ENCODE measurements at regions not wholly inside any gene's neighbourhood (a gene's known extent, or its start where the extent isn't known, plus 50 kb on each side); places are given as distances from the start of the nearest gene placed in this dataset.

DNA sequence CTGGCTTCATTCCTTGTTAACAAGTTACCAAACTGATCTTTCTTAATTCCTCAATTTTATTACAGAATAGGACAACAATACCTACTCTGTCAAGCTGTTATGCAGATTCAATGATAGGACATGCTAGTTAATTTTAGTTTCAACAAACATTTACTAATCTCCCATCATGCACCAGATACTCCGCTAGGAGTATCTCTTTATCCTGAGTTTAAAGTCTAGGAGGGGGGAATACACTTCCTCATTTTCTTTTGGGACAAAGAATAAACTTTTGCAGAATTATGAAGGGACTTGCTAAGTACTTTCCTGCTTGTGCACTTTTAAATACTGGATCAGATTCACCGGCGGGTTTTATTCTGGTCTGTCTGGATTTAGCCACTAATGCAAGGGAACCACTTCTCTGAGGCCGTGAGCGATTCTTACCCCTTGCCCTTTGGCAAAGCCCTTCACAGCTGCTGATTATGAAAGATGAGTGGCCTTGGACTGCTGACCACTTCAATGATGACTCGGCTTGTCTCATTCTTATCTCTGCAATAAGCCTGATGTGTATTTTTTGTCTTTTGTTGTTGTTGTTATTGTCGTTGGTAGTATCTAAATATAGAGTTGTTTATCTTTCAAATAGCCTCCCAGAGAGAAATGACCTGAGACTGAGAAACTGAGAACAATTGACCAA lies 73.9 kb downstream of the RMI1 start:
- Histone ChIP-seq H2AFZ (ENCODE audit: low read depth, low read length) (no peak overlapping the region), H3K4me1 (ENCODE audit: control insufficient read depth, extremely low read depth, insufficient read depth, low read length) (no peaks in the 10 kb centered on the region), H3K9me1 (replicated peaks; ENCODE audit: control insufficient read depth, extremely low read depth, insufficient read depth, low read length) (no peaks in the 10 kb centered on the region), H3K4me3 (replicated peaks in 1 of 3; ENCODE audit: insufficient read depth in 1 of 3, low read depth in 1 of 3, low read length in 3 of 3) (no peak overlapping the region), H3K9me3 (replicated peaks; ENCODE audit: control insufficient read depth, insufficient read depth, low read length) (no peaks in the 10 kb centered on the region), H3K27ac (ENCODE audit: insufficient read depth, low read depth, low read length) (no peak overlapping the region), H3K27me3 (ENCODE audit: control insufficient read depth in 2 of 2, insufficient read depth in 2 of 2, low read length in 2 of 2) (peaks cover 0 to 2% of the 10 kb centered on the region in 2 experiments), H3K4me2 (ENCODE audit: insufficient read depth, low read length) (no peak overlapping the region), H3K9ac (replicated peaks; ENCODE audit: extremely low read depth, insufficient read depth, low read length) (no peak overlapping the region), H3K79me2 (ENCODE audit: control insufficient read depth, insufficient read depth, low read length) (no peaks in the 10 kb centered on the region), H4K20me1 (replicated peaks; ENCODE audit: control insufficient read depth, extremely low read depth, insufficient read depth, low read length) (no peaks in the 10 kb centered on the region), H3K36me3 (ENCODE audit: control insufficient read depth in 2 of 2, extremely low read depth in 1 of 2, insufficient read depth in 2 of 2, low read length in 2 of 2) (no peaks in the 10 kb centered on the region)
- ChIA-PET POLR2A (no interaction called here), CTCF (no interaction called here)
- FAIRE-seq = no peak
- intact Hi-C loops (cut with micrococcal nuclease) (no loop called here), dilution Hi-C loops (cut with MboI; ENCODE audit: extremely low pct_ligation_motif_present, low sequenced_read_pairs) (no loop called here)
- TF ChIP-seq FOS (IDR thresholded peaks at IDR 0.05; ENCODE audit: borderline replicate concordance, insufficient read depth, low read length) (no peak), EZH2 (IDR thresholded peaks at IDR 0.05; ENCODE audit: borderline replicate concordance, low read depth, low read length, severe bottlenecking) (no peak), JUN (IDR thresholded peaks at IDR 0.05; ENCODE audit: borderline replicate concordance, insufficient read depth, insufficient read length, low read depth) (no peak), POLR2A (IDR thresholded peaks at IDR 0.05; ENCODE audit: low read depth, low read length) (no peak), MYC (IDR thresholded peaks at IDR 0.05; ENCODE audit: low read depth, low read length) (no peak), POLR2AphosphoS5 (IDR thresholded peaks at IDR 0.05; ENCODE audit: insufficient read depth, low read depth, low read length) (no peak), GATA2 (IDR thresholded peaks at IDR 0.05; ENCODE audit: insufficient read depth, insufficient read length, low read depth, low read length) (no peak)
- TF ChIP-seq, protein P1, sequence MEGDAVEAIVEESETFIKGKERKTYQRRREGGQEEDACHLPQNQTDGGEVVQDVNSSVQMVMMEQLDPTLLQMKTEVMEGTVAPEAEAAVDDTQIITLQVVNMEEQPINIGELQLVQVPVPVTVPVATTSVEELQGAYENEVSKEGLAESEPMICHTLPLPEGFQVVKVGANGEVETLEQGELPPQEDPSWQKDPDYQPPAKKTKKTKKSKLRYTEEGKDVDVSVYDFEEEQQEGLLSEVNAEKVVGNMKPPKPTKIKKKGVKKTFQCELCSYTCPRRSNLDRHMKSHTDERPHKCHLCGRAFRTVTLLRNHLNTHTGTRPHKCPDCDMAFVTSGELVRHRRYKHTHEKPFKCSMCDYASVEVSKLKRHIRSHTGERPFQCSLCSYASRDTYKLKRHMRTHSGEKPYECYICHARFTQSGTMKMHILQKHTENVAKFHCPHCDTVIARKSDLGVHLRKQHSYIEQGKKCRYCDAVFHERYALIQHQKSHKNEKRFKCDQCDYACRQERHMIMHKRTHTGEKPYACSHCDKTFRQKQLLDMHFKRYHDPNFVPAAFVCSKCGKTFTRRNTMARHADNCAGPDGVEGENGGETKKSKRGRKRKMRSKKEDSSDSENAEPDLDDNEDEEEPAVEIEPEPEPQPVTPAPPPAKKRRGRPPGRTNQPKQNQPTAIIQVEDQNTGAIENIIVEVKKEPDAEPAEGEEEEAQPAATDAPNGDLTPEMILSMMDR (IDR thresholded peaks at IDR 0.05; ENCODE audit: extremely low read depth in 1 of 2, insufficient read depth in 1 of 2, low read depth in 1 of 2, low read length in 2 of 2) = no peak
- TF ChIP-seq, protein P2, sequence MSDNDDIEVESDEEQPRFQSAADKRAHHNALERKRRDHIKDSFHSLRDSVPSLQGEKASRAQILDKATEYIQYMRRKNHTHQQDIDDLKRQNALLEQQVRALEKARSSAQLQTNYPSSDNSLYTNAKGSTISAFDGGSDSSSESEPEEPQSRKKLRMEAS (IDR thresholded peaks at IDR 0.05; ENCODE audit: insufficient read depth, insufficient read length) = no peak
- no peak for DNase-seq (ENCODE audit: low read depth, low spot score)
- BruUV-seq (replicated peaks) = no TSS peak

All from endothelial cell of umbilical vein (primary cell).